Left lung (tissue), 4 donors: ENCODE measurements at regions not wholly inside any gene's neighbourhood (a gene's known extent, or its start where the extent isn't known, plus 50 kb on each side); places are given as distances from the start of the nearest gene placed in this dataset.

Experiments
- ATAC-seq: fragments of 200-7000 bp; cut with Tn5 transposase; one replicate; pipeline ENCODE4 v1.9.1; 2020; ENCODE audit warnings: moderate library complexity
- DNase-seq, 4 donors: peaks; one replicate each; pipeline ENCODE4 v3.0.0-alpha.2; 2013 to 2020
- H3K27ac ChIP-seq, 2 donors: fragments of 200-600 bp; sonication (generic) in 1 of 2; one replicate each; pipeline versions ENCODE4 v1.5.0 to v1.8.0; 2020 to 2021
- H3K27me3 ChIP-seq, 2 donors: fragments of 200-600 bp; sonication (generic) in 1 of 2; one replicate each; pipeline versions ENCODE4 v1.5.0 to v1.8.0; 2020 to 2021
- H3K36me3 ChIP-seq, 2 donors: fragments of 200-600 bp; sonication (generic) in 1 of 2; one replicate each; pipeline versions ENCODE4 v1.5.0 to v1.8.0; 2020 to 2021
- H3K4me1 ChIP-seq, 2 donors: fragments of 200-600 bp; one replicate each; pipeline ENCODE4 v1.8.0; 2021
- H3K4me3 ChIP-seq, 2 donors: fragments of 200-600 bp; sonication (generic) in 1 of 2; one replicate each; pipeline versions ENCODE4 v1.5.0 to v1.8.0; 2020 to 2021; ENCODE audit warnings: mild to moderate bottlenecking in 1 of 2
- H3K9me3 ChIP-seq, 2 donors: fragments of 200-600 bp; sonication (generic) in 1 of 2; one replicate each; pipeline versions ENCODE4 v1.5.0 to v1.8.0; 2020 to 2021
- CTCF ChIP-seq, 2 donors: fragments of 200-600 bp; sonication (generic) in 1 of 2; IDR thresholded peaks; one replicate each; pipeline versions ENCODE4 v1.5.0 to v1.8.0; 2021; ENCODE audit warnings: antibody characterized with exemption in 2 of 2
- intact Hi-C, 2 donors: fragments of 100-400 bp; cut with DNase I; formaldehyde crosslinking; loops; one replicate each; pipeline versions ENCODE4 v1.11.2 to v1.14.2; 2022
- donor health status: DM: no; HTN: yes; CAD: no.
- donor health status: DM: no; HTN: no; CAD: no.

GRCh38 chr2:16322308-16323125 lies 343.1 kb downstream of the CYRIA start:
- H3K4me1 ChIP-seq: no peaks in the 10 kb centered on the region
- no peaks in the 10 kb centered on the region for H3K36me3 ChIP-seq
- no peak for TF ChIP-seq CTCF (IDR thresholded peaks at IDR 0.05)
- ATAC-seq: no peak
- H3K27ac ChIP-seq: no peak overlapping the region
- DNase-seq: no peak
- intact Hi-C loops: no loop called here
- H3K4me3 ChIP-seq: no peak overlapping the region
- no peaks in the 10 kb centered on the region for H3K27me3 ChIP-seq
- no peaks in the 10 kb centered on the region for H3K9me3 ChIP-seq

- DNase-seq (no peak), ATAC-seq (no peak)
- Histone ChIP-seq H3K27me3 (no peaks in the 10 kb centered on the region), H3K27ac (no peak overlapping the region), H3K36me3 (no peaks in the 10 kb centered on the region), H3K4me3 (no peak overlapping the region), H3K4me1 (no peaks in the 10 kb centered on the region), H3K9me3 (no peaks in the 10 kb centered on the region)
- TF ChIP-seq CTCF (IDR thresholded peaks at IDR 0.05): no peak
- intact Hi-C loops: no loop called here
These were observed 343.8 kb downstream of the CYRIA start for GRCh38 chr2:16321872-16322271.

- intact Hi-C loops: no loop called here
- H3K36me3 ChIP-seq: no peaks in the 10 kb centered on the region
- no peak overlapping the region for H3K27ac ChIP-seq
- DNase-seq (no peak), ATAC-seq (no peak)
- no peaks in the 10 kb centered on the region for H3K9me3 ChIP-seq
- no peaks in the 10 kb centered on the region for H3K27me3 ChIP-seq
- no peak overlapping the region for H3K4me3 ChIP-seq
- no peaks in the 10 kb centered on the region for H3K4me1 ChIP-seq
- no peak for TF ChIP-seq CTCF (IDR thresholded peaks at IDR 0.05)
These were observed 344.4 kb downstream of the CYRIA start for GRCh38 chr2:16321256-16321655.

GRCh38 chr2:16320716-16321115 lies 344.9 kb downstream of the CYRIA start:
- intact Hi-C loops: no loop called here
- no peak for TF ChIP-seq CTCF (IDR thresholded peaks at IDR 0.05)
- H3K27ac ChIP-seq: no peak overlapping the region

GRCh38 chr2:16319551-16320121 lies 346.0 kb downstream of the CYRIA start:
- no peak for TF ChIP-seq CTCF (IDR thresholded peaks at IDR 0.05)
- no peak for DNase-seq
- H3K9me3 ChIP-seq: no peaks in the 10 kb centered on the region

More at GRCh38 chr2:16320716-16321115, 344.9 kb downstream of the CYRIA start:
- no peaks in the 10 kb centered on the region for H3K9me3 ChIP-seq
- ATAC-seq: no peak
- H3K36me3 ChIP-seq: no peaks in the 10 kb centered on the region
- H3K4me3 ChIP-seq: no peak overlapping the region
- no peaks in the 10 kb centered on the region for H3K27me3 ChIP-seq
- no peak for DNase-seq
- H3K4me1 ChIP-seq: no peaks in the 10 kb centered on the region

More at GRCh38 chr2:16319551-16320121, 346.0 kb downstream of the CYRIA start:
- no peak for ATAC-seq
- H3K27me3 ChIP-seq: no peaks in the 10 kb centered on the region
- no peak overlapping the region for H3K4me3 ChIP-seq
- H3K4me1 ChIP-seq: no peaks in the 10 kb centered on the region
- no peaks in the 10 kb centered on the region for H3K36me3 ChIP-seq
- intact Hi-C loops: no loop called here
- no peak overlapping the region for H3K27ac ChIP-seq
